22Rv1 (cell line): ENCODE measurements at regions not wholly inside any gene's neighbourhood (a gene's known extent, or its start where the extent isn't known, plus 50 kb on each side); places are given as distances from the start of the nearest gene placed in this dataset.

ENCODE experiments used
- H3K27ac ChIP-seq: fragments of 450-650 bp; 2 replicates; pipeline ENCODE4 v1.5.1; 2017
- CTCF ChIP-seq: fragments of 450-650 bp; IDR thresholded peaks from 2 replicates; pipeline ENCODE4 v1.5.1; 2017; ENCODE audit warnings: mild to moderate bottlenecking
- ZFX ChIP-seq: fragments of 450-650 bp; IDR thresholded peaks from 2 replicates; pipeline ENCODE4 v1.6.1; 2017; ENCODE audit warnings: antibody characterized with exemption, borderline replicate concordance

GRCh38 chr4:144399927-144400326 lies 246.0 kb upstream of the HHIP start:
- H3K27ac ChIP-seq, result no peak overlapping the region
- no peak for TF ChIP-seq CTCF
- TF ChIP-seq ZFX, result no peak

- no peak for TF ChIP-seq ZFX
- H3K27ac ChIP-seq, result no peak overlapping the region
These were observed 243.8 kb upstream of the HHIP start for GRCh38 chr4:144402176-144402575.

GRCh38 chr4:144402999-144403398 lies 243.0 kb upstream of the HHIP start:
- H3K27ac ChIP-seq, result no peak overlapping the region
- TF ChIP-seq CTCF (no peak), ZFX (no peak)

- no peak overlapping the region for H3K27ac ChIP-seq
- TF ChIP-seq ZFX, result no peak
- TF ChIP-seq CTCF, result no peak
These were observed 242.1 kb upstream of the HHIP start for GRCh38 chr4:144403893-144404292.

GRCh38 chr4:144409525-144409924 lies 236.4 kb upstream of the HHIP start:
- H3K27ac ChIP-seq, result no peak overlapping the region
- TF ChIP-seq CTCF (no peak), ZFX (no peak)

- TF ChIP-seq CTCF, result no peak
- no peak for TF ChIP-seq ZFX
- no peak overlapping the region for H3K27ac ChIP-seq
These were observed 235.6 kb upstream of the HHIP start for GRCh38 chr4:144410230-144410783.

- no peak overlapping the region for H3K27ac ChIP-seq
- no peak for TF ChIP-seq CTCF
- no peak for TF ChIP-seq ZFX
These were observed 234.8 kb upstream of the HHIP start for GRCh38 chr4:144411119-144411518.

- no peak for TF ChIP-seq CTCF
- TF ChIP-seq ZFX, result no peak
- H3K27ac ChIP-seq, result no peak overlapping the region
These were observed 234.3 kb upstream of the HHIP start for GRCh38 chr4:144411700-144412099.
